Left ventricle myocardium inferior (tissue), 1 donor: ENCODE measurements at regions not wholly inside any gene's neighbourhood (a gene's known extent, or its start where the extent isn't known, plus 50 kb on each side); places are given as distances from the start of the nearest gene placed in this dataset.

Experiments used
- DNase-seq: peaks from one replicate; pipeline ENCODE4 v3.0.0-alpha.2; 2020
- H3K27ac ChIP-seq: fragments of 200-600 bp; replicated peaks from 2 replicates; pipeline ENCODE4 v1.8.0; 2021
- H3K27me3 ChIP-seq: fragments of 200-600 bp; 2 replicates; pipeline ENCODE4 v1.8.0; 2021; ENCODE audit warnings: low read depth
- H3K36me3 ChIP-seq: fragments of 200-600 bp; 2 replicates; pipeline ENCODE4 v1.8.0; 2021
- H3K4me1 ChIP-seq: fragments of 200-600 bp; 2 replicates; pipeline ENCODE4 v1.8.0; 2021
- H3K4me3 ChIP-seq: fragments of 200-600 bp; 2 replicates; pipeline ENCODE4 v1.8.0; 2021; ENCODE audit warnings: mild to moderate bottlenecking, moderate library complexity
- H3K9me3 ChIP-seq: fragments of 200-600 bp; replicated peaks from 2 replicates; pipeline ENCODE4 v1.8.0; 2021
- CTCF ChIP-seq: fragments of 200-600 bp; IDR thresholded peaks from 2 replicates; pipeline ENCODE4 v1.8.0; 2021; ENCODE audit warnings: antibody characterized with exemption, mild to moderate bottlenecking, borderline replicate concordance
- intact Hi-C: fragments of 100-400 bp; cut with micrococcal nuclease; formaldehyde crosslinking; loops from one replicate; pipeline ENCODE4 v1.11.0; 2022
- donor health status: DM: no; HTN: yes; CAD: no; lungs with severe emphysema.

GRCh38 chr3:11919390-11919789, 72.7 kb upstream of the TAMM41 start:
- Histone ChIP-seq H3K9me3 (no peaks in the 10 kb centered on the region), H3K4me1 (peaks cover 6% of the 10 kb centered on the region), H3K36me3 (no peaks in the 10 kb centered on the region), H3K4me3 (no peak overlapping the region), H3K27me3 (peaks cover 13% of the 10 kb centered on the region), H3K27ac (no peak overlapping the region)
- DNase-seq: no peak
- intact Hi-C loops: no loop called here
- no peak for TF ChIP-seq CTCF

DNA sequence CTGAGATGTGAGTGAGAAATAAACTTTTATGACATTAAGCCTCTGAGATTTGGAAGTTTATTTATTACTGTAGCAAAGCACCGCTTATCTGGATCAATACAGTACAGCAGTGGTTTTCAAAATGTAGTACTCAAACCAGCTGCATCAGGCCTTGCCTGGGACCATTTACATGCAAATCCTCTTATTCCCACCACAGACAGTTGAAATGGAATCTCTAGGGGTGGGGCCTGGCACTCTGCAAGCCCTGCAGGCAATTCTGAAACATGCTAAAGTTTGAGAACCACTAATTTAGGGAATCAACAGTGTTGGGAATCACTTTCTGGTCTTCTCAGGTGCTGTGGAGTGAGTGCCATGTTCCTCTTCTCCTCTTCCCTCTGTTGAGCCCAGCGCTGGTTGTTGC, 77.8 kb upstream of the TAMM41 start:
- intact Hi-C loops: no loop called here
- no peak overlapping the region for H3K27ac ChIP-seq

GRCh38 chr3:11928381-11928780, 75.8 kb upstream of the SYN2 start:
- Histone ChIP-seq H3K36me3 (no peaks in the 10 kb centered on the region), H3K9me3 (no peaks in the 10 kb centered on the region), H3K4me1 (no peaks in the 10 kb centered on the region), H3K27me3 (peaks cover 34% of the 10 kb centered on the region), H3K4me3 (no peak overlapping the region), H3K27ac (no peak overlapping the region)
- TF ChIP-seq CTCF: no peak
- DNase-seq: no peak
- intact Hi-C loops: no loop called here

More for the DNA sequence above, 77.8 kb upstream of the TAMM41 start:
- no peak for TF ChIP-seq CTCF
- no peaks in the 10 kb centered on the region for H3K4me1 ChIP-seq
- H3K27me3 ChIP-seq: peaks cover 36% of the 10 kb centered on the region
- H3K9me3 ChIP-seq: no peaks in the 10 kb centered on the region
- DNase-seq: no peak
- H3K4me3 ChIP-seq: no peak overlapping the region
- no peaks in the 10 kb centered on the region for H3K36me3 ChIP-seq

DNA sequence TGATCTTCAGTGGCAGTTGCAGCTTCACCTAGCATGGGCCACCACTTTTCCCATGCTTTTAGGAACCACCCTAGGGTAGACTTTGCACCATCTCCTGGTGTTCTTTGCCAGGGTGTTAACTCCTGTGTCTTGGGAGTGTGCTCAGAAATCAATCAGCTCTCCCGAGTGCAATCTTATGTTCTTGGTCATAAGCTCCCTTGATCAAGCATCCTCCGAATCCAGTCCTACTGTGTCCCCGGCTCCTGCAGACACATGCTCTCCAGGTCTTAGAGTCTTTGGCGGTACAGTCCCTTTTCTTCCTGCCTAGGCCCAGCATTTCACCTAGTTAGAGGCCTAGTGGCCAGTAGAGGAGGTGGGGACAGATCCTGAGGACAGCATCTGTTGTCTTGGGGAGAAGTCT, 74.7 kb upstream of the SYN2 start:
- intact Hi-C loops: no loop called here
- Histone ChIP-seq H3K27me3 (peaks cover 34% of the 10 kb centered on the region), H3K9me3 (no peaks in the 10 kb centered on the region), H3K4me1 (no peaks in the 10 kb centered on the region), H3K36me3 (no peaks in the 10 kb centered on the region), H3K4me3 (no peak overlapping the region), H3K27ac (no peak overlapping the region)
- TF ChIP-seq CTCF: no peak
- DNase-seq: no peak

DNA sequence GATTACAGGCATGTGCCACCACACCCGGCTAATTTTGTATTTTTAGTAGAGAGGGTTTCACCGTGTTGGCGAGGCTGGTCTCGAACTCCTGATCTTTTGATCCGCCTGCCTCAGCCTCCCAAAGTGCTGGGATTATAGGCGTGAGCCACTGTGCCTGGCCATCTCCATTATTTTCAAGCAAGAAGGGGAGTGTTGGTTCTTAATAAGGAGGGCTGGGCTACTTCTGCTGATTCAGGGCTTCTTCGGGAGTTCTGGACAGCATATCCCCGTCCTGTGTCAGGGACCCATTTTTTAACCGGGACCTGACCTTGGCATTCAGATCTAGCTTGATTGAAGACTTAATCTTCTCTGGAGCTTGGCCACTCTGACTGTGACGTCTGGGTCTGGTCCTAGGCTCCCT, 74.1 kb upstream of the SYN2 start:
- Histone ChIP-seq H3K27me3 (peaks cover 35% of the 10 kb centered on the region), H3K4me1 (no peaks in the 10 kb centered on the region), H3K36me3 (no peaks in the 10 kb centered on the region), H3K9me3 (no peaks in the 10 kb centered on the region), H3K4me3 (no peak overlapping the region), H3K27ac (no peak overlapping the region)
- DNase-seq: no peak
- TF ChIP-seq CTCF: no peak
- intact Hi-C loops: no loop called here

- H3K27ac ChIP-seq: no peak overlapping the region
- no peaks in the 10 kb centered on the region for H3K36me3 ChIP-seq
- no peaks in the 10 kb centered on the region for H3K4me1 ChIP-seq
- DNase-seq: no peak
- no peaks in the 10 kb centered on the region for H3K9me3 ChIP-seq
- peaks cover 47% of the 10 kb centered on the region for H3K27me3 ChIP-seq
- intact Hi-C loops: no loop called here
- no peak overlapping the region for H3K4me3 ChIP-seq
- no peak for TF ChIP-seq CTCF
Measured at GRCh38 chr3:11932636-11933035, 71.6 kb upstream of the SYN2 start.
